Erythroblast (primary cell): ENCODE measurements at regions not wholly inside any gene's neighbourhood (a gene's known extent, or its start where the extent isn't known, plus 50 kb on each side); places are given as distances from the start of the nearest gene placed in this dataset.

ENCODE experiments used
- GATA1 ChIP-seq: IDR thresholded peaks from 2 replicates; pipeline ENCODE4 v1.6.1; 2011; ENCODE audit warnings: low read depth, mild to moderate bottlenecking, control low read depth, low read length, moderate library complexity
- POLR2A ChIP-seq: IDR thresholded peaks from 2 replicates; pipeline ENCODE4 v1.6.1; 2011; ENCODE audit warnings: mild to moderate bottlenecking, low read length

- TF ChIP-seq POLR2A = no peak
- TF ChIP-seq GATA1 = no peak
Observed at GRCh38 chr14:54182419-54183045, 214.3 kb upstream of the CDKN3 start.
